SK-N-SH (cell line): ENCODE measurements at regions not wholly inside any gene's neighbourhood (a gene's known extent, or its start where the extent isn't known, plus 50 kb on each side); places are given as distances from the start of the nearest gene placed in this dataset.

Experiments
- CTCF ChIA-PET: fragments of 300-600, 350-600 bp; formaldehyde crosslinking; extraction: SDS; loops from one replicate; lab custom pipeline; 2021; lab: Yijun Ruan, JAX
- POLR2A ChIA-PET: fragments of 350-600 bp; sonication (Branson Sonifier 250); formaldehyde crosslinking; extraction: SDS; loops from one replicate; lab custom pipeline; 2020; ENCODE audit warnings: antibody characterized with exemption, inconsistent platforms; lab: Yijun Ruan, JAX
- DNase-seq: peaks from one replicate; pipeline ENCODE4 v3.0.0; 2012
- H2AFZ ChIP-seq: fragments of 200-600 bp; sonication (generic); 2 replicates; pipeline ENCODE4 v1.8.1; 2016; ENCODE audit warnings: antibody characterized with exemption, mild to moderate bottlenecking, low read depth
- H3F3A ChIP-seq: fragments of 200-600 bp; sonication (generic); replicated peaks from 2 replicates; pipeline ENCODE3; 2016; ENCODE audit warnings: antibody characterized with exemption, mild to moderate bottlenecking; ENCODE audit not compliant: insufficient read depth
- H3K27ac ChIP-seq, 2 experiments: fragments of 200-500 bp in 1 of 2; fragments of 200-600 bp in 1 of 2; sonication (Bioruptor generic) in 1 of 2; sonication (generic), shearing (Covaris generic) in 1 of 2; 2 replicates each; pipeline versions ENCODE4 v1.5.1 to v1.6.1; 2014 to 2016; ENCODE audit warnings: low read depth in 2 of 2, inconsistent platforms in 1 of 2, low read length in 1 of 2, mild to moderate bottlenecking in 1 of 2, mixed read lengths in 1 of 2
- H3K27me3 ChIP-seq: fragments of 200-600 bp; sonication (generic), shearing (Covaris generic); 2 replicates; pipeline ENCODE4 v1.6.1; 2016; ENCODE audit warnings: mixed run types; ENCODE audit not compliant: insufficient read depth
- H3K36me3 ChIP-seq, 2 experiments: fragments of 200-500 bp in 1 of 2; fragments of 200-600 bp in 1 of 2; sonication (Bioruptor generic) in 1 of 2; sonication (generic) in 1 of 2; replicated peaks in 1 of 2; 2 replicates each; pipeline versions ENCODE3 to v1.5.1; 2014 to 2016; ENCODE audit warnings: low read length in 1 of 2, mild to moderate bottlenecking in 1 of 2; ENCODE audit not compliant: insufficient read depth in 2 of 2, control insufficient read depth in 1 of 2
- H3K4me1 ChIP-seq, 2 experiments: fragments of 200-500 bp in 1 of 2; fragments of 200-600 bp in 1 of 2; sonication (Bioruptor generic) in 1 of 2; sonication (generic), shearing (Covaris generic) in 1 of 2; 2 replicates each; pipeline versions ENCODE4 v1.5.1 to v1.6.1; 2014 to 2016; ENCODE audit warnings: low read depth in 1 of 2, low read length in 1 of 2, mixed run types in 1 of 2; ENCODE audit not compliant: insufficient read depth in 2 of 2, control insufficient read depth in 1 of 2
- H3K4me2 ChIP-seq: fragments of 200-600 bp; sonication (generic), shearing (Covaris generic); 2 replicates; pipeline ENCODE4 v1.6.1; 2017; ENCODE audit warnings: mixed run types
- H3K4me3 ChIP-seq, 2 experiments: fragments of 200-500 bp in 1 of 2; fragments of 200-600 bp in 1 of 2; sonication (Bioruptor generic) in 1 of 2; sonication (generic), shearing (Covaris generic) in 1 of 2; 2 replicates each; pipeline versions ENCODE4 v1.5.1 to v1.8.1; 2014 to 2016; ENCODE audit warnings: low read depth in 2 of 2, inconsistent platforms in 1 of 2, low read length in 1 of 2, mild to moderate bottlenecking in 1 of 2, mixed read lengths in 1 of 2, moderate library complexity in 1 of 2
- H3K79me2 ChIP-seq: fragments of 200-600 bp; sonication (generic); 2 replicates; pipeline ENCODE4 v1.8.1; 2017; ENCODE audit warnings: mild to moderate bottlenecking; ENCODE audit not compliant: insufficient read depth
- H3K9ac ChIP-seq: fragments of 200-600 bp; sonication (generic); 2 replicates; pipeline ENCODE4 v1.6.1; 2017; ENCODE audit warnings: mixed run types
- H3K9me2 ChIP-seq: fragments of 200-600 bp; sonication (generic); 2 replicates; pipeline ENCODE4 v1.6.1; 2017; ENCODE audit warnings: mixed run types
- H3K9me3 ChIP-seq: fragments of 200-600 bp; sonication (generic); 2 replicates; pipeline ENCODE4 v1.6.1; 2017; ENCODE audit warnings: mixed run types, mild to moderate bottlenecking, moderate library complexity
- H4K20me1 ChIP-seq: fragments of 200-600 bp; sonication (generic); 2 replicates; pipeline ENCODE4 v1.6.1; 2017; ENCODE audit warnings: mild to moderate bottlenecking, mixed run types; ENCODE audit not compliant: insufficient read depth
- ELF1 ChIP-seq: IDR thresholded peaks from 2 replicates; pipeline ENCODE4 v1.4.0; 2012
- EZH2phosphoT487 ChIP-seq: fragments of 200-600 bp; sonication (generic); IDR thresholded peaks from 2 replicates; pipeline ENCODE4 v1.6.1; 2017; ENCODE audit warnings: low read depth, mixed run types, mild to moderate bottlenecking, antibody characterized with exemption, moderate library complexity, borderline replicate concordance
- FOXM1 ChIP-seq: IDR thresholded peaks from 2 replicates; pipeline ENCODE4 v1.4.0; 2012; ENCODE audit warnings: low read depth, mild to moderate bottlenecking
- GATA2 ChIP-seq: sonication (generic); formaldehyde crosslinking; IDR thresholded peaks from 2 replicates; pipeline ENCODE4 v1.5.0; 2020; ENCODE audit warnings: mild to moderate bottlenecking, missing genetic modification reagents
- JUND ChIP-seq: IDR thresholded peaks from 2 replicates; pipeline ENCODE4 v1.4.0; 2012
- NFIC ChIP-seq: IDR thresholded peaks from 2 replicates; pipeline ENCODE4 v1.4.0; 2012; ENCODE audit warnings: borderline replicate concordance
- POLR2AphosphoS5 ChIP-seq: IDR thresholded peaks from 2 replicates; pipeline ENCODE4 v1.6.1; 2012; ENCODE audit warnings: low read depth, low read length
- RCOR1 ChIP-seq: fragments of 150-350 bp; IDR thresholded peaks from 2 replicates; pipeline ENCODE4 v1.6.1; 2017; ENCODE audit warnings: antibody characterized with exemption, low read length
- RFX5 ChIP-seq: IDR thresholded peaks from 2 replicates; pipeline ENCODE4 v1.6.1; 2012; ENCODE audit warnings: mild to moderate bottlenecking, improper control_type of control experiment, low read length
- SMC3 ChIP-seq: IDR thresholded peaks from 2 replicates; pipeline ENCODE4 v1.6.1; 2012; ENCODE audit warnings: low read depth, low read length, improper control_type of control experiment
- TAF1 ChIP-seq: IDR thresholded peaks from 2 replicates; pipeline ENCODE4 v1.6.1; 2012; ENCODE audit warnings: low read depth, mild to moderate bottlenecking, low read length, moderate library complexity, borderline replicate concordance
- TCF12 ChIP-seq: IDR thresholded peaks from 2 replicates; pipeline ENCODE4 v1.4.0; 2012
- WGBS: methylation state at CpG from one replicate; pipeline ENCODE4 v1.1.6; 2017; ENCODE audit warnings: low lambda C conversion rate; 5-methylcytosine and 5-hydroxymethylcytosine counted together
- TF ChIP-seq, protein P1 (sequence below): IDR thresholded peaks from 2 replicates; pipeline ENCODE4 v1.6.1; 2012; ENCODE audit warnings: mild to moderate bottlenecking, low read depth, low read length, moderate library complexity
- TF ChIP-seq, protein P2 (sequence below): IDR thresholded peaks from 2 replicates; pipeline ENCODE4 v1.4.0; 2012; ENCODE audit warnings: low read depth, borderline replicate concordance
- TF ChIP-seq, protein P3 (sequence below): fragments of 150-350 bp; IDR thresholded peaks from 2 replicates; pipeline ENCODE4 v1.6.1; 2016; ENCODE audit warnings: mild to moderate bottlenecking, low read depth, low read length
- TF ChIP-seq, protein P4 (sequence below): IDR thresholded peaks from 2 replicates; pipeline ENCODE4 v1.4.0; 2012; ENCODE audit warnings: low read depth, borderline replicate concordance
- TF ChIP-seq, protein P5 (sequence below): fragments of 200-600 bp; sonication (generic); IDR thresholded peaks from 2 replicates; pipeline ENCODE4 v1.6.1; 2017; ENCODE audit warnings: antibody characterized with exemption, mild to moderate bottlenecking, moderate library complexity

DNA sequence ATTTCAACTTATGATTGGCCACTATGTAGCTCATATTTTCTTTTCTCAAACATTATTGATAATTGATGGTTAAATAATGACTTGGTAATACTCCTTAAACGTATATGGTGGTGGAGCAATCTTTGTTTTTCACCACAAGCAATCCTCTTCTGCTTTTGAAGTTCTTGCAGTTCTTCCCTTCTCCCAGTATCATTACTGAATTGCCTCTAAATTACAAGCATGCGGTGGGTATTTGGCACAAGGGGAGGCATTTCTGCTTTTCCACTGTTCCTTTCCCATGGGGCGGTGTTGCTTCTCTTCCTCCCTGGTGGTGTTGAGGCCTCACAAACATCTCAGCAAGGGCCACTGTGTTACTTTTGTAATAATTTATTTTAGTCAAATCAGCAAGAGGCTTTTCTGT is 234.4 kb upstream of the RXFP2 start:
- Histone ChIP-seq H2AFZ (no peak overlapping the region), H3K4me1 (peaks cover 0 to 2% of the 10 kb centered on the region in 2 experiments; a peak in 2 of 4 replicates), H4K20me1 (no peaks in the 10 kb centered on the region), H3K36me3 (no peaks in the 10 kb centered on the region), H3K9me3 (no peaks in the 10 kb centered on the region), H3K27ac (no peak overlapping the region), H3K79me2 (no peaks in the 10 kb centered on the region), H3K9me2 (no peaks in the 10 kb centered on the region), H3K4me3 (no peak overlapping the region), H3K27me3 (no peaks in the 10 kb centered on the region), H3K4me2 (no peak overlapping the region), H3F3A (no peaks in the 10 kb centered on the region), H3K9ac (no peak overlapping the region)
- TF ChIP-seq, protein P1, sequence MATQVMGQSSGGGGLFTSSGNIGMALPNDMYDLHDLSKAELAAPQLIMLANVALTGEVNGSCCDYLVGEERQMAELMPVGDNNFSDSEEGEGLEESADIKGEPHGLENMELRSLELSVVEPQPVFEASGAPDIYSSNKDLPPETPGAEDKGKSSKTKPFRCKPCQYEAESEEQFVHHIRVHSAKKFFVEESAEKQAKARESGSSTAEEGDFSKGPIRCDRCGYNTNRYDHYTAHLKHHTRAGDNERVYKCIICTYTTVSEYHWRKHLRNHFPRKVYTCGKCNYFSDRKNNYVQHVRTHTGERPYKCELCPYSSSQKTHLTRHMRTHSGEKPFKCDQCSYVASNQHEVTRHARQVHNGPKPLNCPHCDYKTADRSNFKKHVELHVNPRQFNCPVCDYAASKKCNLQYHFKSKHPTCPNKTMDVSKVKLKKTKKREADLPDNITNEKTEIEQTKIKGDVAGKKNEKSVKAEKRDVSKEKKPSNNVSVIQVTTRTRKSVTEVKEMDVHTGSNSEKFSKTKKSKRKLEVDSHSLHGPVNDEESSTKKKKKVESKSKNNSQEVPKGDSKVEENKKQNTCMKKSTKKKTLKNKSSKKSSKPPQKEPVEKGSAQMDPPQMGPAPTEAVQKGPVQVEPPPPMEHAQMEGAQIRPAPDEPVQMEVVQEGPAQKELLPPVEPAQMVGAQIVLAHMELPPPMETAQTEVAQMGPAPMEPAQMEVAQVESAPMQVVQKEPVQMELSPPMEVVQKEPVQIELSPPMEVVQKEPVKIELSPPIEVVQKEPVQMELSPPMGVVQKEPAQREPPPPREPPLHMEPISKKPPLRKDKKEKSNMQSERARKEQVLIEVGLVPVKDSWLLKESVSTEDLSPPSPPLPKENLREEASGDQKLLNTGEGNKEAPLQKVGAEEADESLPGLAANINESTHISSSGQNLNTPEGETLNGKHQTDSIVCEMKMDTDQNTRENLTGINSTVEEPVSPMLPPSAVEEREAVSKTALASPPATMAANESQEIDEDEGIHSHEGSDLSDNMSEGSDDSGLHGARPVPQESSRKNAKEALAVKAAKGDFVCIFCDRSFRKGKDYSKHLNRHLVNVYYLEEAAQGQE, result no peak
- TF ChIP-seq JUND, result no peak
- TF ChIP-seq SMC3, result no peak
- TF ChIP-seq ELF1, result no peak
- TF ChIP-seq RFX5, result no peak
- no peak for TF ChIP-seq GATA2 (CRISPR knock-in tag)
- TF ChIP-seq RCOR1, result no peak
- TF ChIP-seq, protein P2, sequence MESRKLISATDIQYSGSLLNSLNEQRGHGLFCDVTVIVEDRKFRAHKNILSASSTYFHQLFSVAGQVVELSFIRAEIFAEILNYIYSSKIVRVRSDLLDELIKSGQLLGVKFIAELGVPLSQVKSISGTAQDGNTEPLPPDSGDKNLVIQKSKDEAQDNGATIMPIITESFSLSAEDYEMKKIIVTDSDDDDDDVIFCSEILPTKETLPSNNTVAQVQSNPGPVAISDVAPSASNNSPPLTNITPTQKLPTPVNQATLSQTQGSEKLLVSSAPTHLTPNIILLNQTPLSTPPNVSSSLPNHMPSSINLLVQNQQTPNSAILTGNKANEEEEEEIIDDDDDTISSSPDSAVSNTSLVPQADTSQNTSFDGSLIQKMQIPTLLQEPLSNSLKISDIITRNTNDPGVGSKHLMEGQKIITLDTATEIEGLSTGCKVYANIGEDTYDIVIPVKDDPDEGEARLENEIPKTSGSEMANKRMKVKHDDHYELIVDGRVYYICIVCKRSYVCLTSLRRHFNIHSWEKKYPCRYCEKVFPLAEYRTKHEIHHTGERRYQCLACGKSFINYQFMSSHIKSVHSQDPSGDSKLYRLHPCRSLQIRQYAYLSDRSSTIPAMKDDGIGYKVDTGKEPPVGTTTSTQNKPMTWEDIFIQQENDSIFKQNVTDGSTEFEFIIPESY, result no peak
- TF ChIP-seq, protein P3, sequence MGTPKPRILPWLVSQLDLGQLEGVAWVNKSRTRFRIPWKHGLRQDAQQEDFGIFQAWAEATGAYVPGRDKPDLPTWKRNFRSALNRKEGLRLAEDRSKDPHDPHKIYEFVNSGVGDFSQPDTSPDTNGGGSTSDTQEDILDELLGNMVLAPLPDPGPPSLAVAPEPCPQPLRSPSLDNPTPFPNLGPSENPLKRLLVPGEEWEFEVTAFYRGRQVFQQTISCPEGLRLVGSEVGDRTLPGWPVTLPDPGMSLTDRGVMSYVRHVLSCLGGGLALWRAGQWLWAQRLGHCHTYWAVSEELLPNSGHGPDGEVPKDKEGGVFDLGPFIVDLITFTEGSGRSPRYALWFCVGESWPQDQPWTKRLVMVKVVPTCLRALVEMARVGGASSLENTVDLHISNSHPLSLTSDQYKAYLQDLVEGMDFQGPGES, result no peak
- TF ChIP-seq TCF12, result no peak
- no peak for TF ChIP-seq NFIC
- no peak for TF ChIP-seq EZH2phosphoT487
- TF ChIP-seq POLR2AphosphoS5, result no peak
- no peak for TF ChIP-seq FOXM1
- TF ChIP-seq, protein P4, sequence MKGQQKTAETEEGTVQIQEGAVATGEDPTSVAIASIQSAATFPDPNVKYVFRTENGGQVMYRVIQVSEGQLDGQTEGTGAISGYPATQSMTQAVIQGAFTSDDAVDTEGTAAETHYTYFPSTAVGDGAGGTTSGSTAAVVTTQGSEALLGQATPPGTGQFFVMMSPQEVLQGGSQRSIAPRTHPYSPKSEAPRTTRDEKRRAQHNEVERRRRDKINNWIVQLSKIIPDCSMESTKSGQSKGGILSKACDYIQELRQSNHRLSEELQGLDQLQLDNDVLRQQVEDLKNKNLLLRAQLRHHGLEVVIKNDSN, result no peak
- TF ChIP-seq, protein P5, sequence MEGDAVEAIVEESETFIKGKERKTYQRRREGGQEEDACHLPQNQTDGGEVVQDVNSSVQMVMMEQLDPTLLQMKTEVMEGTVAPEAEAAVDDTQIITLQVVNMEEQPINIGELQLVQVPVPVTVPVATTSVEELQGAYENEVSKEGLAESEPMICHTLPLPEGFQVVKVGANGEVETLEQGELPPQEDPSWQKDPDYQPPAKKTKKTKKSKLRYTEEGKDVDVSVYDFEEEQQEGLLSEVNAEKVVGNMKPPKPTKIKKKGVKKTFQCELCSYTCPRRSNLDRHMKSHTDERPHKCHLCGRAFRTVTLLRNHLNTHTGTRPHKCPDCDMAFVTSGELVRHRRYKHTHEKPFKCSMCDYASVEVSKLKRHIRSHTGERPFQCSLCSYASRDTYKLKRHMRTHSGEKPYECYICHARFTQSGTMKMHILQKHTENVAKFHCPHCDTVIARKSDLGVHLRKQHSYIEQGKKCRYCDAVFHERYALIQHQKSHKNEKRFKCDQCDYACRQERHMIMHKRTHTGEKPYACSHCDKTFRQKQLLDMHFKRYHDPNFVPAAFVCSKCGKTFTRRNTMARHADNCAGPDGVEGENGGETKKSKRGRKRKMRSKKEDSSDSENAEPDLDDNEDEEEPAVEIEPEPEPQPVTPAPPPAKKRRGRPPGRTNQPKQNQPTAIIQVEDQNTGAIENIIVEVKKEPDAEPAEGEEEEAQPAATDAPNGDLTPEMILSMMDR, result no peak
- no peak for TF ChIP-seq TAF1
- POLR2A ChIA-PET, result no interaction called here
- no peak for DNase-seq
- CTCF ChIA-PET, result interaction anchor here (1.1 kb wide), 1 partner anchor 14 kb away, joined by 4 read pairs; no protein-coding TSS in a partner anchor
- WGBS, result 47% methylated on average over 3 of the region's 3 CpGs
